GM23338 (cell line): ENCODE measurements at regions not wholly inside any gene's neighbourhood (a gene's known extent, or its start where the extent isn't known, plus 50 kb on each side); places are given as distances from the start of the nearest gene placed in this dataset.
A peak's percentile ranks its signal among the peaks of the same experiment; 100 is the strongest.
"Not testable (repeated sequence)": the region's sequence is repeated elsewhere in the genome, so short reads cannot be mapped to it uniquely, and the experiment has no call there.

Source experiments
- ATAC-seq: fragments of 200-7000 bp; cut with Tn5 transposase; 3 replicates; pipeline ENCODE4 v1.9.1; 2020
- DNase-seq: peaks from one replicate; pipeline ENCODE4 v3.0.0-alpha.2; 2015; ENCODE audit warnings: low spot score
- H2AFZ ChIP-seq: fragments of 200-600 bp; sonication (generic); 2 replicates; pipeline ENCODE4 v1.8.0; 2016; ENCODE audit warnings: antibody characterized with exemption, mild to moderate bottlenecking, moderate library complexity
- H3F3A ChIP-seq: fragments of 200-600 bp; sonication (generic); replicated peaks from 2 replicates; pipeline ENCODE4 v1.8.0; 2017; ENCODE audit warnings: antibody characterized with exemption, mixed run types, low read depth
- H3K27ac ChIP-seq: fragments of 200-600 bp; sonication (generic); 2 replicates; pipeline ENCODE4 v1.6.1; 2016; ENCODE audit warnings: low read depth
- H3K27me3 ChIP-seq: fragments of 200-600 bp; sonication (generic); 2 replicates; pipeline ENCODE4 v1.8.0; 2016; ENCODE audit warnings: mild to moderate bottlenecking, mixed run types, moderate library complexity; ENCODE audit not compliant: insufficient read depth
- H3K36me3 ChIP-seq: fragments of 200-600 bp; sonication (generic); 2 replicates; pipeline ENCODE4 v1.8.0; 2016; ENCODE audit warnings: mild to moderate bottlenecking; ENCODE audit not compliant: insufficient read depth
- H3K4me1 ChIP-seq: fragments of 200-600 bp; sonication (generic); 2 replicates; pipeline ENCODE4 v1.8.0; 2016; ENCODE audit warnings: mild to moderate bottlenecking, moderate library complexity; ENCODE audit not compliant: insufficient read depth
- H3K4me2 ChIP-seq: fragments of 200-600 bp; sonication (generic); 2 replicates; pipeline ENCODE4 v1.7.1; 2017; ENCODE audit warnings: mixed run types
- H3K4me3 ChIP-seq: fragments of 200-600 bp; sonication (generic); 2 replicates; pipeline ENCODE4 v1.6.1; 2016; ENCODE audit warnings: mixed run types
- H3K79me2 ChIP-seq: fragments of 200-600 bp; sonication (generic); replicated peaks from 2 replicates; pipeline ENCODE4 v1.8.0; 2017; ENCODE audit warnings: mild to moderate bottlenecking; ENCODE audit not compliant: insufficient read depth
- H3K9me2 ChIP-seq: fragments of 200-600 bp; sonication (generic); 2 replicates; pipeline ENCODE4 v1.8.0; 2017; ENCODE audit not compliant: insufficient read depth
- H4K20me1 ChIP-seq: fragments of 200-600 bp; sonication (generic); replicated peaks from 2 replicates; pipeline ENCODE4 v1.8.0; 2017; ENCODE audit warnings: mild to moderate bottlenecking; ENCODE audit not compliant: insufficient read depth
- H3K27ac Mint-ChIP-seq: 2 replicates; pipeline ENCODE4 v1.8.0; 2020; ENCODE audit warnings: inconsistent platforms, mild to moderate bottlenecking, moderate library complexity, mixed read lengths
- H3K27me3 Mint-ChIP-seq: 3 replicates; pipeline ENCODE4 v1.8.0; 2022; ENCODE audit warnings: low read depth, mild to moderate bottlenecking, moderate library complexity, mixed read lengths, inconsistent platforms; ENCODE audit not compliant: insufficient read depth, poor library complexity
- H3K36me3 Mint-ChIP-seq: 3 replicates; pipeline ENCODE4 v1.8.0; 2021; ENCODE audit warnings: low read depth, mild to moderate bottlenecking, inconsistent platforms, moderate library complexity, mixed read lengths
- H3K4me1 Mint-ChIP-seq: 3 replicates; pipeline ENCODE4 v1.8.0; 2020; ENCODE audit warnings: mild to moderate bottlenecking, inconsistent platforms, mixed read lengths
- H3K4me3 Mint-ChIP-seq: 3 replicates; pipeline ENCODE4 v1.8.0; 2021; ENCODE audit warnings: moderate library complexity, mild to moderate bottlenecking, inconsistent platforms, mixed read lengths
- H3K9me3 Mint-ChIP-seq: 3 replicates; pipeline ENCODE4 v1.8.0; 2020; ENCODE audit warnings: moderate library complexity, mild to moderate bottlenecking, inconsistent platforms, mixed read lengths
- CREB1 ChIP-seq: fragments of 250-450 bp; sonication (Bioruptor Pico); IDR thresholded peaks from 2 replicates; pipeline ENCODE4 v1.5.0; 2020; ENCODE audit warnings: low read depth, mild to moderate bottlenecking, moderate library complexity
- ETS1 ChIP-seq: IDR thresholded peaks from 2 replicates; pipeline ENCODE4 v1.6.1; 2016; ENCODE audit warnings: antibody characterized with exemption
- EZH2phosphoT487 ChIP-seq: fragments of 200-600 bp; sonication (generic); IDR thresholded peaks from one replicate; pipeline ENCODE4 v1.8.1; 2018; ENCODE audit warnings: antibody characterized with exemption; ENCODE audit not compliant: unreplicated experiment
- JUNB ChIP-seq: IDR thresholded peaks from one replicate; pipeline ENCODE4 v1.6.1; 2016; ENCODE audit warnings: antibody characterized with exemption; ENCODE audit not compliant: unreplicated experiment
- NANOG ChIP-seq: IDR thresholded peaks from 2 replicates; pipeline ENCODE4 v1.6.1; 2016; ENCODE audit warnings: antibody characterized with exemption, borderline replicate concordance
- POLR2AphosphoS5 ChIP-seq: IDR thresholded peaks from 2 replicates; pipeline ENCODE4 v1.6.1; 2016; ENCODE audit warnings: antibody characterized with exemption, low read depth
- REST ChIP-seq: IDR thresholded peaks from one replicate; pipeline ENCODE4 v1.6.1; 2018; ENCODE audit warnings: antibody characterized with exemption; ENCODE audit not compliant: unreplicated experiment
- STAT1 ChIP-seq: IDR thresholded peaks from one replicate; pipeline ENCODE4 v1.6.1; 2016; ENCODE audit warnings: antibody characterized with exemption; ENCODE audit not compliant: unreplicated experiment
- ZNF114 ChIP-seq: fragments of 250-450 bp; sonication (Bioruptor Pico); IDR thresholded peaks from 2 replicates; pipeline ENCODE4 v1.5.0; 2020; ENCODE audit warnings: mild to moderate bottlenecking, moderate library complexity
- ZNF331 ChIP-seq: fragments of 250-450 bp; sonication (Bioruptor Pico); IDR thresholded peaks from 2 replicates; pipeline ENCODE4 v1.5.0; 2020; ENCODE audit warnings: low read depth, mild to moderate bottlenecking, moderate library complexity

- H3K27me3 ChIP-seq, H2AFZ ChIP-seq, H4K20me1 ChIP-seq, H3F3A ChIP-seq, DNase-seq, H3K36me3 ChIP-seq, H3K9me2 ChIP-seq: not testable (repeated sequence)
- Histone ChIP-seq H3K79me2 (peaks cover 45% of the 10 kb centered on the region), H3K4me2 (peak overlapping the region; percentile 72), H3K27ac (peak overlapping the region; percentile 93), H3K4me1 (peaks cover 15% of the 10 kb centered on the region), H3K4me3 (peak overlapping the region; percentile 87)
- H3K9me3 Mint-ChIP-seq, result peaks cover 21% of the 10 kb centered on the region
- peaks cover 21% of the 10 kb centered on the region for H3K27me3 Mint-ChIP-seq
- H3K27ac Mint-ChIP-seq, result peak overlapping the region; percentile 94
- H3K4me3 Mint-ChIP-seq, result peak overlapping the region; percentile 96
- H3K4me1 Mint-ChIP-seq, result peaks cover 25% of the 10 kb centered on the region
- peak; percentile 53 for ATAC-seq
- TF ChIP-seq POLR2AphosphoS5 (peak; percentile 51), NANOG (peak; percentile 58; the same call in 1 of the 2 replicates)
- H3K36me3 Mint-ChIP-seq, result peaks cover 44% of the 10 kb centered on the region
These were observed 491.3 kb downstream of the DISC1 start for GRCh38 chr1:232117903-232118302.

- Mint-ChIP-seq H3K9me3 (peaks cover 21% of the 10 kb centered on the region), H3K36me3 (peaks cover 22% of the 10 kb centered on the region), H3K4me1 (peaks cover 43% of the 10 kb centered on the region), H3K27me3 (peaks cover 18% of the 10 kb centered on the region), H3K4me3 (no peak overlapping the region), H3K27ac (no peak overlapping the region)
- Histone ChIP-seq H4K20me1 (no peaks in the 10 kb centered on the region), H2AFZ (no peak overlapping the region), H3K36me3 (no peaks in the 10 kb centered on the region), H3K4me2 (no peak overlapping the region), H3K79me2 (peaks cover 42% of the 10 kb centered on the region), H3K9me2 (peaks cover 5% of the 10 kb centered on the region; the same call in 1 of the 2 replicates), H3F3A (0 out of 2 replicates have a peak, but pooled peaks cover 9% of the 10 kb centered on the region), H3K27ac (no peak overlapping the region), H3K4me3 (no peak overlapping the region), H3K4me1 (peaks cover 37% of the 10 kb centered on the region), H3K27me3 (no peaks in the 10 kb centered on the region)
- ATAC-seq, result no peak
- TF ChIP-seq ZNF331 (no peak), ZNF114 (CRISPR knock-in tag) (no peak), EZH2phosphoT487 (no peak)
- no peak for DNase-seq
These were observed 488.4 kb downstream of the DISC1 start for GRCh38 chr1:232114985-232115384.

- Histone ChIP-seq H3K9me2 (peaks cover 5% of the 10 kb centered on the region; the same call in 1 of the 2 replicates), H3K27me3 (no peaks in the 10 kb centered on the region), H3K4me1 (peaks cover 45% of the 10 kb centered on the region), H3K79me2 (peaks cover 20% of the 10 kb centered on the region), H3K27ac (no peak overlapping the region), H3K36me3 (no peaks in the 10 kb centered on the region), H2AFZ (no peak overlapping the region), H3K4me3 (no peak overlapping the region), H4K20me1 (no peaks in the 10 kb centered on the region), H3K4me2 (no peak overlapping the region), H3F3A (0 out of 2 replicates have a peak, but pooled peaks cover 6% of the 10 kb centered on the region)
- Mint-ChIP-seq H3K4me3 (no peak overlapping the region), H3K9me3 (no peaks in the 10 kb centered on the region), H3K36me3 (no peaks in the 10 kb centered on the region), H3K27me3 (no peaks in the 10 kb centered on the region), H3K27ac (no peak overlapping the region), H3K4me1 (peaks cover 56% of the 10 kb centered on the region)
- no peak for DNase-seq
- ATAC-seq, result no peak
- TF ChIP-seq CREB1 (CRISPR knock-in tag), result no peak
- no peak for TF ChIP-seq REST
- no peak for TF ChIP-seq JUNB
- no peak for TF ChIP-seq STAT1
- TF ChIP-seq ZNF331, result no peak
- TF ChIP-seq ETS1, result no peak
- no peak for TF ChIP-seq POLR2AphosphoS5
These were observed 485.5 kb downstream of the DISC1 start for GRCh38 chr1:232112076-232112475.
